Left ventricle myocardium inferior (tissue), 1 donor: ENCODE measurements at regions not wholly inside any gene's neighbourhood (a gene's known extent, or its start where the extent isn't known, plus 50 kb on each side); places are given as distances from the start of the nearest gene placed in this dataset.

ENCODE experiments used
- DNase-seq: peaks from one replicate; pipeline ENCODE4 v3.0.0-alpha.2; 2020
- H3K27ac ChIP-seq: fragments of 200-600 bp; replicated peaks from 2 replicates; pipeline ENCODE4 v1.8.0; 2021
- H3K27me3 ChIP-seq: fragments of 200-600 bp; 2 replicates; pipeline ENCODE4 v1.8.0; 2021; ENCODE audit warnings: low read depth
- H3K36me3 ChIP-seq: fragments of 200-600 bp; 2 replicates; pipeline ENCODE4 v1.8.0; 2021
- H3K4me1 ChIP-seq: fragments of 200-600 bp; 2 replicates; pipeline ENCODE4 v1.8.0; 2021
- H3K4me3 ChIP-seq: fragments of 200-600 bp; 2 replicates; pipeline ENCODE4 v1.8.0; 2021; ENCODE audit warnings: mild to moderate bottlenecking, moderate library complexity
- H3K9me3 ChIP-seq: fragments of 200-600 bp; replicated peaks from 2 replicates; pipeline ENCODE4 v1.8.0; 2021
- CTCF ChIP-seq: fragments of 200-600 bp; IDR thresholded peaks from 2 replicates; pipeline ENCODE4 v1.8.0; 2021; ENCODE audit warnings: antibody characterized with exemption, mild to moderate bottlenecking, borderline replicate concordance
- intact Hi-C: fragments of 100-400 bp; cut with micrococcal nuclease; formaldehyde crosslinking; loops from one replicate; pipeline ENCODE4 v1.11.0; 2022
- donor health status: DM: no; HTN: yes; CAD: no; lungs with severe emphysema.

DNA sequence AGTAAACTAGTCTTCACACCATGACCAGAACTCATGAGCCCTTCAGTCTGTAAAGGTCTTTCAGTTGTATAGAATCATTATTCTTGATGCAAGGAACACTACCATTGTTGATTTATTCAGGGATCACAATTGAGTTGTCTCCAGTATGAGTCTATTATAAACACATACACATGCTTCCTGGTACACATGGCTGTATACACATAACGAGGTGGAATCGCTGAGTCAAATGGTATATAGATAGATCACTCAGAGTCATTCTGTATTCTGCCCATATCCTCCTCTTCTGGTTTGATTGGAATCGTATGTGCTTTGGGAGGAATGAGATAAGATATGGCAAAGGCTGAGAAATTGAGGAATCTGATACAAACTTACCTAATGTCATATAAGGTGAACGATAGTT is 216.0 kb downstream of the UBE2E3 start:
- intact Hi-C loops, result no loop called here
- no peak for DNase-seq
- no peak overlapping the region for H3K27ac ChIP-seq
- no peaks in the 10 kb centered on the region for H3K27me3 ChIP-seq
- H3K9me3 ChIP-seq, result no peaks in the 10 kb centered on the region
- H3K36me3 ChIP-seq, result no peaks in the 10 kb centered on the region
- H3K4me1 ChIP-seq, result no peaks in the 10 kb centered on the region
- no peak overlapping the region for H3K4me3 ChIP-seq
- TF ChIP-seq CTCF, result no peak

- H3K4me3 ChIP-seq, result no peak overlapping the region
- no peaks in the 10 kb centered on the region for H3K4me1 ChIP-seq
- no peaks in the 10 kb centered on the region for H3K9me3 ChIP-seq
- intact Hi-C loops, result no loop called here
- H3K36me3 ChIP-seq, result no peaks in the 10 kb centered on the region
- TF ChIP-seq CTCF, result no peak
- no peaks in the 10 kb centered on the region for H3K27me3 ChIP-seq
- H3K27ac ChIP-seq, result no peak overlapping the region
- no peak for DNase-seq
These were observed 216.8 kb downstream of the UBE2E3 start for GRCh38 chr2:181197140-181197760.

- Histone ChIP-seq H3K4me1 (no peaks in the 10 kb centered on the region), H3K4me3 (no peak overlapping the region), H3K36me3 (no peaks in the 10 kb centered on the region), H3K27me3 (no peaks in the 10 kb centered on the region), H3K9me3 (no peaks in the 10 kb centered on the region), H3K27ac (no peak overlapping the region)
- DNase-seq, result no peak
- intact Hi-C loops, result no loop called here
- no peak for TF ChIP-seq CTCF
These were observed 217.9 kb downstream of the UBE2E3 start for GRCh38 chr2:181198183-181198864.

GRCh38 chr2:181203412-181203811 is 223.0 kb downstream of the UBE2E3 start:
- H3K4me1 ChIP-seq, result no peaks in the 10 kb centered on the region
- H3K9me3 ChIP-seq, result no peaks in the 10 kb centered on the region
- DNase-seq, result no peak
- no peak overlapping the region for H3K27ac ChIP-seq
- H3K27me3 ChIP-seq, result no peaks in the 10 kb centered on the region
- no peak for TF ChIP-seq CTCF
- no peak overlapping the region for H3K4me3 ChIP-seq
- intact Hi-C loops, result no loop called here
- H3K36me3 ChIP-seq, result no peaks in the 10 kb centered on the region

DNA sequence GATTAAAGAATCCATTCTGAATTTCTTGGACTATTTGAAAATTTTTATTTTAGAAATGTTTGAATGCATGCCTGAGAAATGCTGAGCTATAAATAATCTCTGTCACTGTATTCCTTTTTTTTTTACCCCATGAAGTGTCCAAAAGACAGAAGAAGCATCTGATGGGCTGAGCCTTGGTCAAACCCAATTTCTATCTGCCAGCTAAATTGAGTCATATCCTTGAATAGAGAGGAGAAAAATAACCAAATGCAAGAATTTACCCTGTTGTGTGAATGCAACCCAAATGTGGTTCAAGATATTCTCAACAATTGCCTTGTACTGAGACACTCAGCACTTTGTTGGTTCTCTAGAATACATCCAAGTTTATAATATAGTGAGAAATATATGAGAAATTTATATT is 223.5 kb downstream of the UBE2E3 start:
- H3K27ac ChIP-seq, result no peak overlapping the region
- TF ChIP-seq CTCF, result no peak
- no peaks in the 10 kb centered on the region for H3K27me3 ChIP-seq
- H3K4me1 ChIP-seq, result no peaks in the 10 kb centered on the region
- no peaks in the 10 kb centered on the region for H3K36me3 ChIP-seq
- H3K9me3 ChIP-seq, result no peaks in the 10 kb centered on the region
- intact Hi-C loops, result no loop called here
- no peak overlapping the region for H3K4me3 ChIP-seq
- DNase-seq, result no peak
